Duodenal mucosa (tissue), 2 donors: ENCODE measurements at regions not wholly inside any gene's neighbourhood (a gene's known extent, or its start where the extent isn't known, plus 50 kb on each side); places are given as distances from the start of the nearest gene placed in this dataset.

ENCODE experiments used
- H3K27ac ChIP-seq: one replicate; pipeline ENCODE4 v1.7.0; 2013; ENCODE audit warnings: low read depth, low read length
- H3K27me3 ChIP-seq, 2 donors: one replicate each; pipeline ENCODE4 v1.7.0; 2013; ENCODE audit warnings: low read length in 2 of 2, control low read depth in 1 of 2; ENCODE audit not compliant: insufficient read depth in 2 of 2, control insufficient read depth in 1 of 2
- H3K36me3 ChIP-seq, 2 donors: one replicate each; pipeline ENCODE4 v1.7.0; 2013; ENCODE audit warnings: low read length in 2 of 2, control low read depth in 1 of 2; ENCODE audit not compliant: insufficient read depth in 2 of 2, control insufficient read depth in 1 of 2
- H3K4me1 ChIP-seq, 2 donors: one replicate each; pipeline ENCODE4 v1.7.0; 2013; ENCODE audit warnings: low read length in 2 of 2, control low read depth in 1 of 2; ENCODE audit not compliant: insufficient read depth in 2 of 2, control insufficient read depth in 1 of 2
- H3K4me3 ChIP-seq, 2 donors: one replicate each; pipeline ENCODE4 v1.7.0; 2013; ENCODE audit warnings: low read length in 2 of 2, low read depth in 1 of 2
- H3K9ac ChIP-seq, 2 donors: one replicate each; pipeline ENCODE4 v1.7.0; 2013; ENCODE audit warnings: low read length in 2 of 2, low read depth in 1 of 2
- H3K9me3 ChIP-seq, 2 donors: one replicate each; pipeline ENCODE4 v1.7.0; 2013; ENCODE audit warnings: low read length in 2 of 2, control low read depth in 1 of 2; ENCODE audit not compliant: control insufficient read depth in 1 of 2

GRCh38 chr18:6653880-6654279, 75.6 kb upstream of the ARHGAP28 start:
- Histone ChIP-seq H3K27me3 (no peaks in the 10 kb centered on the region), H3K9me3 (no peaks in the 10 kb centered on the region), H3K36me3 (no peaks in the 10 kb centered on the region), H3K9ac (no peak overlapping the region), H3K4me3 (no peak overlapping the region), H3K27ac (no peak overlapping the region), H3K4me1 (no peaks in the 10 kb centered on the region)

- H3K4me1 ChIP-seq: no peaks in the 10 kb centered on the region
- no peak overlapping the region for H3K9ac ChIP-seq
- no peaks in the 10 kb centered on the region for H3K36me3 ChIP-seq
- no peaks in the 10 kb centered on the region for H3K27me3 ChIP-seq
- no peak overlapping the region for H3K27ac ChIP-seq
- no peak overlapping the region for H3K4me3 ChIP-seq
- H3K9me3 ChIP-seq: no peaks in the 10 kb centered on the region
Measured at GRCh38 chr18:6659963-6660725, 69.4 kb upstream of the ARHGAP28 start.

GRCh38 chr18:6661692-6662415, 67.7 kb upstream of the ARHGAP28 start:
- H3K27me3 ChIP-seq: no peaks in the 10 kb centered on the region
- no peaks in the 10 kb centered on the region for H3K9me3 ChIP-seq
- H3K4me1 ChIP-seq: no peaks in the 10 kb centered on the region
- no peak overlapping the region for H3K4me3 ChIP-seq
- H3K27ac ChIP-seq: no peak overlapping the region
- H3K36me3 ChIP-seq: no peaks in the 10 kb centered on the region
- no peak overlapping the region for H3K9ac ChIP-seq

- no peaks in the 10 kb centered on the region for H3K9me3 ChIP-seq
- no peak overlapping the region for H3K9ac ChIP-seq
- no peak overlapping the region for H3K27ac ChIP-seq
Measured at GRCh38 chr18:6666012-6666685, 63.4 kb upstream of the ARHGAP28 start.

GRCh38 chr18:6668836-6669235, 60.7 kb upstream of the ARHGAP28 start:
- Histone ChIP-seq H3K4me3 (no peak overlapping the region), H3K36me3 (no peaks in the 10 kb centered on the region), H3K9ac (no peak overlapping the region), H3K27me3 (no peaks in the 10 kb centered on the region), H3K27ac (no peak overlapping the region), H3K4me1 (no peaks in the 10 kb centered on the region), H3K9me3 (no peaks in the 10 kb centered on the region)

More at GRCh38 chr18:6666012-6666685, 63.4 kb upstream of the ARHGAP28 start:
- Histone ChIP-seq H3K27me3 (no peaks in the 10 kb centered on the region), H3K36me3 (no peaks in the 10 kb centered on the region), H3K4me1 (no peaks in the 10 kb centered on the region), H3K4me3 (no peak overlapping the region)

GRCh38 chr18:6672821-6673308, 56.7 kb upstream of the ARHGAP28 start:
- no peaks in the 10 kb centered on the region for H3K27me3 ChIP-seq
- H3K9ac ChIP-seq: no peak overlapping the region
- H3K4me3 ChIP-seq: no peak overlapping the region
- H3K27ac ChIP-seq: no peak overlapping the region
- no peaks in the 10 kb centered on the region for H3K36me3 ChIP-seq
- no peaks in the 10 kb centered on the region for H3K9me3 ChIP-seq
- H3K4me1 ChIP-seq: no peaks in the 10 kb centered on the region

- Histone ChIP-seq H3K9ac (no peak overlapping the region), H3K36me3 (no peaks in the 10 kb centered on the region), H3K27me3 (no peaks in the 10 kb centered on the region), H3K27ac (no peak overlapping the region), H3K9me3 (no peaks in the 10 kb centered on the region), H3K4me3 (no peak overlapping the region), H3K4me1 (no peaks in the 10 kb centered on the region)
Measured at GRCh38 chr18:6677086-6677485, 52.4 kb upstream of the ARHGAP28 start.

- H3K9ac ChIP-seq: no peak overlapping the region
- no peaks in the 10 kb centered on the region for H3K4me1 ChIP-seq
- H3K27me3 ChIP-seq: no peaks in the 10 kb centered on the region
- no peak overlapping the region for H3K4me3 ChIP-seq
- no peaks in the 10 kb centered on the region for H3K9me3 ChIP-seq
- no peak overlapping the region for H3K27ac ChIP-seq
- H3K36me3 ChIP-seq: no peaks in the 10 kb centered on the region
Measured at GRCh38 chr18:6679201-6679600, 50.3 kb upstream of the ARHGAP28 start.
